Mammary epithelial cell (primary cell): ENCODE measurements at regions not wholly inside any gene's neighbourhood (a gene's known extent, or its start where the extent isn't known, plus 50 kb on each side); places are given as distances from the start of the nearest gene placed in this dataset.
"Not testable (repeated sequence)": the region's sequence is repeated elsewhere in the genome, so short reads cannot be mapped to it uniquely, and the experiment has no call there.

Source experiments
- EZH2 ChIP-seq: IDR thresholded peaks from 2 replicates; pipeline ENCODE4 v1.6.1; 2012; ENCODE audit warnings: low read length, inconsistent platforms, borderline replicate concordance
- TF ChIP-seq, protein P1 (sequence below), 2 donors: IDR thresholded peaks in 1 of 2; conservative IDR thresholded peaks in 1 of 2; 2 replicates each; pipeline ENCODE4 v1.5.1; 2011 to 2012; ENCODE audit warnings: inconsistent platforms in 2 of 2, low read length in 2 of 2, mild to moderate bottlenecking in 2 of 2, control low read depth in 1 of 2, low read depth in 1 of 2; ENCODE audit not compliant: insufficient read depth in 1 of 2; ENCODE audit errors: extremely low read depth in 1 of 2

DNA sequence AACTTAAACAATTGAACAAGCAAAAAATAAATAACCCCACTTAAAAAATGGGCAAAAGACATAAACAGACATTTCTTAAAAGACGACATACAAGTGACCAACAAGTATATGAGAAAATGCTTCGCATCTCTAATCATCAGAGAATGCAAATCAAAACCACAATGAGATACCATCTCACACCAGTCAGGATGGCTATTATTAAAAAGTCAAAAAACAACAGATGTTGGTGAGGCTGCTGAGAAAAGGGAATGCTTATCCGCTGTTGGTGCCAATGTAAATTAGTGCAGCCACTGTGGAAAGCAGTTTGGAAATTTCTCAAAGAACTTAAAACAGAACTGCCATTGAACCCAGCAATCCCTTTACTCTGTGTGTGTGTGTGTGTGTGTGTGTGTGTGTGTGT lies 122.2 kb upstream of the TGFBR2 start:
- TF ChIP-seq, protein P1, sequence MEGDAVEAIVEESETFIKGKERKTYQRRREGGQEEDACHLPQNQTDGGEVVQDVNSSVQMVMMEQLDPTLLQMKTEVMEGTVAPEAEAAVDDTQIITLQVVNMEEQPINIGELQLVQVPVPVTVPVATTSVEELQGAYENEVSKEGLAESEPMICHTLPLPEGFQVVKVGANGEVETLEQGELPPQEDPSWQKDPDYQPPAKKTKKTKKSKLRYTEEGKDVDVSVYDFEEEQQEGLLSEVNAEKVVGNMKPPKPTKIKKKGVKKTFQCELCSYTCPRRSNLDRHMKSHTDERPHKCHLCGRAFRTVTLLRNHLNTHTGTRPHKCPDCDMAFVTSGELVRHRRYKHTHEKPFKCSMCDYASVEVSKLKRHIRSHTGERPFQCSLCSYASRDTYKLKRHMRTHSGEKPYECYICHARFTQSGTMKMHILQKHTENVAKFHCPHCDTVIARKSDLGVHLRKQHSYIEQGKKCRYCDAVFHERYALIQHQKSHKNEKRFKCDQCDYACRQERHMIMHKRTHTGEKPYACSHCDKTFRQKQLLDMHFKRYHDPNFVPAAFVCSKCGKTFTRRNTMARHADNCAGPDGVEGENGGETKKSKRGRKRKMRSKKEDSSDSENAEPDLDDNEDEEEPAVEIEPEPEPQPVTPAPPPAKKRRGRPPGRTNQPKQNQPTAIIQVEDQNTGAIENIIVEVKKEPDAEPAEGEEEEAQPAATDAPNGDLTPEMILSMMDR (conservative IDR thresholded peaks at IDR 0.05 in 1 of 2, IDR thresholded peaks at IDR 0.05 in 1 of 2; ENCODE audit: extremely low read depth in 1 of 2, insufficient read depth in 1 of 2, low read depth in 1 of 2, low read length in 2 of 2): not testable (repeated sequence)
- not testable (repeated sequence) for TF ChIP-seq EZH2
